ENCODE measurements at regions not wholly inside any gene's neighbourhood (a gene's known extent, or its start where the extent isn't known, plus 50 kb on each side); places are given as distances from the start of the nearest gene placed in this dataset.
"Not testable (repeated sequence)": the region's sequence is repeated elsewhere in the genome, so short reads cannot be mapped to it uniquely, and the experiment has no call there.

DNA sequence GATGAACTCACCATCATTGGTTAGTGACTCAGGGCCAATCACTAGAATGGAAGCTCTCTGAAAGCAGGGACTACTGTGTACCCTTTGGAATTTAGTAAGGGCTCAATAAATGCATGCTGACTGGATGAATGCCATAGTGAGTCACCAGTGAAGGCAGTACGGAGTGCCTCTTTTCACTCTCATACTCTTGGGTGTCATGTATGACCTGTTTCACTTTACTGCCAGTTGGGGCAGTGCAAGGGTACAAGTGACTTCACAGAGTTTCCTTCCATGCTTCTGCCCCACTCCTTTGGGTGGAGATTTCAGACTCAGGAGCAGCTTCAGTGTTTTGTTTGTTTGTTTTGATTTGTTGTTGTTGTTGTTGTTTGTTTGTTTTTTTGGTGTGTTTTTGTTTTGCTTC, 57.7 kb downstream of the SOX3 start:
- DNase-seq, result no peak

DNA sequence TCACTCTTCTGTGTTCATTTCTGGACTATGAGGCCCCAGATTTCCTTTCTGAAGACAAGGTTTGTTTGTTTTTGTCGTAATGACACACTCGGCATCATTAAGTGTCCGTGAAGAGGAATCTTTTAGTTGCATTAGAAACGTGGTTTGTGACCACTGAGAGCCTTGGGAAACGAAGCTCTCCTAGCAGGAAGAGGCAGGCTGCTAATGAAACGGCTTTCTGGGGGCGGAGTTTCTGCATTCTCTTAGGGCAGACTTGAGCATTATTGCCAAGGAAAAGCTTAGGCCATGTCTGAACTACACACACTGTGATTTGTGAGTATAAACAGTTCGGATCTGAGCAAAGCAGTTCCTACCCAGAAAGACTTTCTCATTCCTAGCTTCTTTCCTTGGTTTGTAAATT, 64.0 kb downstream of the SOX3 start:
- no peak for DNase-seq

DNA sequence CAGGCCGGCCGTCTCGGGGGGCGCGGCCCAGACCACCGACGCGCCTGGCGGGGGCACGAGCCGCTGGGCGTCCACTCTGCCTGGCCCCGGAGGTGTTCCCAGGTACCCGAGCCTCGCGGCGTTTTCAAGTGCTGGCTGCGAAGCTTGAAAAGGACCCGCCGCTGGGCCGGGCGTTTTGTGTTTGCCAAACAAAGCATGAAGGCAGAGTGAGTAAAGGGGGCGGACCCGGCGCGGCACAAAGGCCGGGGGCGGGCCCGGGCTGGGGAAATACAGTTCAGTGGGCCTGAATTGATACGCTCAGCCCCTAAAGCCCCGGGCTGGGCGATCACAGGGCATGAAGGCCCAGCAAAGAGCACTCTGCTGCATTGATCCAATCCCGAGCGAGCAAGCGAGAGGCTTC, 65.4 kb downstream of the SOX3 start:
- DNase-seq, result no peak

DNA sequence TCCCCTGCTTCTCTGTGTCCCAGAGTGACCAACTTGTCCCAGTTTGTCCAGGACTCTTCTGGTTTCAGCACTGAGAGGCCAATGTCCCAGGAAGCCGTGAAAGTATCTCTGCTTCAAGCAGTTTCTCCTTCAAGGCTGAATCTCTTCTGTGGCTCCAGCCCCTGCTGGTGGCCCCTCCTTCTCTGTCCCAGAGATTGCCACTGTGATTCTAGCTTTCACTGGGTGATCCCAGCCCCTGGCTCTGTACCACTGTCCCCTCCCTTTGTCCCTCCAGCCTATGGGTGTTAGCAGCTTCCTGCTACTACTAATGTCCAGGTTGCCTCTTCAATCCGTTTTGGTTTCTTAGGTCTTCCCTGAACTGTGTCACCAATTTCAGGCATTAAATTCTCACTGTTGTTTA, 70.5 kb downstream of the SOX3 start:
- DNase-seq, result no peak

DNA sequence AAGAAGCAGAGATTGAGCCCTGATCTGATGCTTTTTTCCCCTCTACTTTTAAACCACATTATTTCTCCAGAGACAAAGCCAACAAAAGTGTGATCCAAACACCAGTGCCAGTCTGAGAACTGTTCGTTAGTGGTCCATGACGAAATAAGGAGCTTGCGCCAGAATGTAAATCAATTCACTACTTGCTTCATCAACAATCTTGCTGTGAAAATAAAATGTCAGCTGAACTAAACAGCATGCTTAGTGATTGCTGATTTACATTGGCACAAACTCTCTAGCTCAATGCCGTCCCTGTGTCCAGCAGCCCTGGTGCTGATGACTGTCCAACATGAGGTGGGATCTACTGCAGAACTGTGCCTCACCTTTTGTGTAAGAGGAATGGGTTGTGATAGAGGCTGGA, 71.3 kb downstream of the SOX3 start:
- DNase-seq, result no peak

DNA sequence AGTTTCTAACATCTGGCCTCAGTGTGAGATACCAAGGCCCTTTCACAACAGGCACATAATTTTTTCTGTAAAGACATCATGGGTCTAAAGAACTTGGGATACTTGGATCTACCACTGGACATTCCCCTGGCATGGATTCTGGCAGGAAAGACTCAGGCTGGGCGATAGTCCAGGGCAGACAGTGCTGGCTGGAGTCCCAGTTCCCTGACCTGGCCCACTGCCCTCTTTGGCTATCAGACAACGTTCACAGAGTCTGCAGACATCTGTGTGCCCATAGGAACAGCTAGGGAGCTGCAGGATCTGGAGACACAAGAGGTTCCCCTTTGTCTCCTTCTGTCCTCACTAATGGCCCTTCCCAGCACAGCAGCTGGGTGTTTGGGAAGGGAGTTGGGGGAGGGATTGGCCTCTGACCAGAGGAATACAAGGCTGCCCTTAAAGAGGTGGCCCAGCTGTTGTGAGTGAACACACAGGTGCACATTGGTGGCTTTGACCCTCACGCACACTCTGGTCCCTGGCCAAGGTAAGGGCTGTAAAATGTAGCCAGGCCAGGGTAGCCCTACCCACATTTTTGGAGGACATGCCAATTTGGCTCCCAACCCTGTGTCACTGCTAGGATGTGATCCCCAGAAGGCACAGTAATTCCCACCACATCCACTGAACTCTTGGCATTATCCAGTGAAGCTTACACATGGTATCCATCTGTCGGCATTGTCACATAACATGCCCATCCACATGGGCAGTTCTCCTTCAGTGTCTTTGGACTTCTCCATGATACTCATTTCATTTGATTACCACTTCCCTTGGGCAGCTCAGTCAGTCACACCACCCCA, 72.3 kb downstream of the SOX3 start:
- DNase-seq, result no peak

DNA sequence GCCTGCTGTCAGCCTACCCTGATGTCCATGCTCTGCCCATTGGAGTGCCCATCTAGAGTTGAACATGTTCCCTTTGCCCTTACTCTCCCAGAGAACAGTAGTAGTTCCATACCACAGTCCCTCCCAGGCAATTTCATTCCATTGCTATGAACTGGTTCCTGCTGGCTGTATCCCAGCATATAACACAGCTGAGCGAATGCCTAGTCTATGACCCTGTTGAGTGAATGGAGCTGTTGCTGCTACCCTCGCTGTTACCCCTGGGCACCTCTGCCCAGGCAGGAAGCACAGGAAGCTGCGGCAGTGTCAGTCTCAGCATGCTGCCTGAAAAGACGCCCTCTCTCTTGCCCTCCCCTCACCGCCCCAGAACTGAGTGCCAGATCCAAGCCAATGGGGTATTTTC, 73.3 kb downstream of the SOX3 start:
- DNase-seq, result no peak

DNA sequence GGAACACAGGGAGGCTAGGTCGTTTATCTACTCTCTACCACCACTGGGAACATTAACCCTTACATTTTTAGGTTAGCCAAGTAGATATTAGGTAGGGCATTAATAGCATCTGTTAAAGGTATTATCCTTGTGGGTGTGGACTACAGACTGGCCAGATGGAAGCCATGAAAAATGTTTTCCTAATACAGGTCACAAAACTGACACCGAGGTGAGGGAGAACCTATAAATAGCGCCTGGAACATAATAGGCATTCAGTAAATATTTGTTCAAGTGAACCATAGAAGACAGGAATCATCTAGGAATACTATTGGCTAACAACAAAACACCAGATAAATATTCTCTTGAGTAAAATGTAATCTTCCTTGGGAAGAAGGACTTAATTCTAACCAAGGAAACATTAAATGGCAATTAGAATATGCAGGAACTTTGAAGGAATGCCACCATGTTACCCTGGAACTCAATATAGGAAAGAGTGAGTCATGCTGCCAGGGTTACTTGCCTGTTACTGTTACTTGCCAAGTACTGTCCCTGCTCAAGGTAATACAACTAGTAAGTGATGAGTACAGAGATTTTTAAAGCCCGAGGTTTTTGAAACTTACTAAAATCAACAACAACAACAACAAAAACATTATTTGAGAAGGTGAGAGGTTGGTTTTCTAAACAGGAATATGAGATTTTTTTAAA, 79.0 kb downstream of the SOX3 start:
- DNase-seq, result no peak

DNA sequence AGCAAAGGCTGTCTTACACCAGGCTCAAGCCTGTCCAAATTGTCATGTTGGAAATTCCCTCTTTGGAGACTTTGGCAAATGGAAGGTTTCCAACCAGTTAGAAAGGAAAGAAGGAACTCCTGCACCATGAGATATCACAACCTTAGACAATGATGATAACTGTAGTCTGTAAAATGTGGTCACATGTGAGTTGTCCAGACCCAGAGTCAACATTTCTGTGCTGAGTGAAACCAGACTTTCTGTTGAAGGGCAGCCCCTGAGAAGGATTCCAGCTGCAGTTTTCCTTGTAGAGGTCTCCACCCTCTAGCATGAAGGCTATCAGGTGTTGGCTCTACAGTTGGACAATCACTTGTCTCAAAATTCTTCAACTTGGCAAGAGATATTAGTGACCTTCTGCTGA, 82.4 kb downstream of the SOX3 start:
- no peak for DNase-seq

DNA sequence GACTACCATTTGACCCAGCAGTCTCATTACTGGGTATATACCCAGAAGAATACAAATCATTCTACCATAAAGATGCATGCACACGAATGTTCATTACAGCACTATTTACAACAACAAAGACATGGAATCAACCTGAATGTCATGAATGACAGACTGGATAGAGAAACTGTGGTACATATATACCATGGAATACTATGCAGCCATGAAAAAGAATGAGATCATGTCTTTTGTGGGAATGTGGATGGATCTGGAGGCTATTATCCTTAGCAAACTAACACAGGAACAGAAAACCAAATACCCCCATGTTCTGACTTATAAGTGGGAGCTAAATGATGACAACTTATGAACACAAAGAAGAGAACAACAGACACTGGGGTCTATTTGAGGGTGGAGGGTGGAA, 102.7 kb downstream of the SOX3 start:
- not testable (repeated sequence) for DNase-seq

DNA sequence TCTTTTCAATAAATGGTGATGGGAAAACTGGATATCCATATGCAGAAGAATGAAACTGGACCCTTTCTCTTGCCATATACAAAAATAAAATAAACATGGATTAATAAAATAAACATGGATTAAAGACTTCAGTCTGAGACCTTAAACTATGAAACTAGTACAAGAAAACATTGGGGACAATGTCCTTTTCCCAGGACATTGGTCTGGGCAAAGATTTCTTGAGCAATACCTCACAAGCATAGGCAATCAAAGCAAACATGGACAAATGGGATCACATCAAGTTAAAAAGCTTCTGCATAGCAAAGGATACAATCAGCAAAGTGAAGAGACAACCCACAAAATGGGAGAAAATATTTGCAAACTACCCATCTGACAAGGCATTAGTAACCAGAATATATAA, 108.5 kb downstream of the SOX3 start:
- not testable (repeated sequence) for DNase-seq

DNA sequence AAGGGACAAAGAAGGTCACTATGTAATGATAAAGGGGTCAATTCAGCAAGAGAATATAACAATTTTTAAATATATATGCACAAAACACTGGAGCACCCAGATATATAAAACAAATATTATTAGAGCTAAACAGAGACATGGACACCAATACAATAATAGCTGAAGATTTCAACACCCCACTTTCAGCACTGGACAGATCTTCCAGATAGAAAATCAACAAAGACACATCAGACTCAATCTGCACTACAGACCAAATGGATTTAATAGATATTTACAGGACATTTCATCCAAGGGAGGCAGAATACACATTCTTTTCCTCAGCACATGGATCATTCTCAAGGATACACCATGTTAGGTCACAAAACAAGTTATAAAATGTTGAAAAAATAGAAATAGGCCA, 111.4 kb downstream of the SOX3 start:
- no peak for DNase-seq

DNA sequence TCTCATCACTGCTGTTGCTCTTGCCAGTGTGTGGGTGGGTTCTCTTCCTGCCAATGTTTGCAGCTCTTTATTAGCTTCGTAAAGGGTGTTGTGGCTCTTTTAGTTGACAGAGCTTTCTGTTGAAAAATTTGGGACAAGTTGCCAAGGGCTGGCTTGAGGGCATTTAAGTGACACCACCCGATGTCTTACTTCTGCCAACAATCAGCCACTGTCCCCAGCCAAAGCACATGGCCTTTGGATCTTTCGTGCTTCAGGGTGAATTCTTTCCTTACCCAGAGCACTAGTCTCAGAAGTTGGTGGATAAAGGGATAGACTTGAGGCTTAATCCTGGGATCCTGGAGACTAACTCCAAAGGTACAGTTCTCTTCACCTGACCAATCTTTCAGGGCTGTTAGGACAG, 113.6 kb downstream of the SOX3 start:
- DNase-seq, result no peak

DNA sequence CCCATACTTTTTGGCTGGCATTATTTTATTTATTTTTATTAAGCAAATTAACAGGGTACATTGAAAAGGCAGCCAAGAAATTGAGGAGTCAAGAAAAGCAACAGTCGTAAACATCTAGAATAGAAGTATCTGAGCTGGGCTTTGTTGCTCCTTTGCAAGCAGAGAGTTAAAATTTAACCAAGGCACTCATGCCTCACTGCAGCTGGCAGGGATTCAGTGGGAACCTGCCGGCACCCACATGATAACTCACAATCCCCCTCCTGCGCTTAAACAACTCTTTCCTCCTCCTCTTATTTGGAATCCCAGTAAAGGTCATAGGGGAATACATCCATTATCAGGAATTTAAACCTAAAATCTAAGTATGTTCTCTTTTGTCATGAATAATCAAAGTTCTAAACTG, 115.5 kb downstream of the SOX3 start:
- DNase-seq, result no peak

DNA sequence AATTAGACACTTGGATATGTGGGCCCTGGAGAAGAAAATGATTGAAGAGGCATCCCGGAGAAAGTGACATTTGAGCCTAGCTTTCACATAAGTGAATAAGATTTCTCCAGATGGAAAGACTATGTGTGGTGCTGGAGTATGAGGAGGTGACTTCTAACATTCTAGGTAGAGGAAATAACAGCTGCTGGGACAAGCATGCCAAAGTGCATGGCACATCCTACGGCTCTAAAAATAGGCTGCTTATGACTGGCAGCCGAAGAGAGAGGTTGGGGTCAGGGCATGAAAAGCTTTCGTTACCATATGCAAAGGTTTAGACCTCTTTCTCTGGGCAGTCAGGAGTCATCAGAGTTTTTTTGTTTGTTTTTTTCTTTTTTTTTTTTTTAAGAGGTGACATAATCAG, 142.0 kb downstream of the SOX3 start:
- no peak for DNase-seq

DNA sequence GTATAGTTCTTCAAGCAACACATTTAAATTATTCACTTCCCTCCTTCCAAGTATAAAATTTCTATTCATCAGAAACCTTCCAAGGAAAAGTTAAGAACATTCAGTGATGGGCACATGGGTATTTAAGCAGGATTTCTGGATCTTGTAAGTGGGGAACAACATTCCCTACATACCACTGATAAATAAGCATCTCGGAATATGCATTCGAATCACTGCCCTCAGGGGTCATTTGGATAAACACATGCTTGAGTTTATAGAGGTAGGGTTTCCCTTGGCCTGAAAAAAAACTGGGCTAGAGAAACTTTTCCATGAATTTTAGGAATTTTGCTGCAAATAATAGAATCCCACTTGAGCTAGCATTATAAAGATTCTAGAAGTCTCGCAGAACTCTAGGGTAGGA, 143.9 kb downstream of the SOX3 start:
- DNase-seq, result no peak

DNA sequence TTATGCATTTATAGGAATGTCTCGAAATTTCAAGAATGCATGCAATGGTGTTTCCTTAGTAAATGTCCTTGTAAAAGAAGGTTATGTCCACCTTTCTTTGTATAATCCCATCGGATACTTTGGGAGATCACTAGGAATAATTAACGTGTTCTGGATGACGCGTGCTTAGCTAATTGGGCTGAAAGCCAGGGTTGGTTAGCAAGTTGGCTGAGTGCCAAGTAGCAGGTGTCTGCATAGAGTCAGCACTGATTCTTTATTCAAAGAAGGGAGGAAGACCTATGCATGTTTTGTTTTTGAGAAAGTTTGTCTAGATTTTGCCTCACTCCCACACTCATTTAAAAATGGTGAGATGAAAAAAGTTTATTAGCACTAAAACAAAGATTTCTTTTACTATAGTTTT, 144.6 kb downstream of the SOX3 start:
- no peak for DNase-seq

DNA sequence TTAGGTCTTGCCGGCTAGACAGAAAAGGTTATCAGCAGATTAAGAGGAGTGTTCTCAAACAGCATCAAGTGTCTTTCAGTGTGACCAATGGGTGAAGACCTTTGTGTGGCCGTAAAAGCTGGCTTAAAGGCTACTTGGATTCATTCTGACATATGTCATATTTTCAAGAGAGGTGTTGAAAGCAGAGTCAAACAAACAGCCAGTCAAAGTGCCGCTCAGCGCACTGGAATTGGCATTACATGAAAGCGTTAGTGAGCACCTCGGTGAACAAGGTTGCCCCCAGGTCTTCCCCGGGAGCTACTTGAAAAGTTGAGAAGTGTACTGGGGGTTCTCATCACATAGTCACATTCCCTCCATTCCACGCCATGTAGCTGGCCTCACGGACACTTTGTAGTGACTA, 148.9 kb downstream of the SOX3 start:
- DNase-seq, result no peak

DNA sequence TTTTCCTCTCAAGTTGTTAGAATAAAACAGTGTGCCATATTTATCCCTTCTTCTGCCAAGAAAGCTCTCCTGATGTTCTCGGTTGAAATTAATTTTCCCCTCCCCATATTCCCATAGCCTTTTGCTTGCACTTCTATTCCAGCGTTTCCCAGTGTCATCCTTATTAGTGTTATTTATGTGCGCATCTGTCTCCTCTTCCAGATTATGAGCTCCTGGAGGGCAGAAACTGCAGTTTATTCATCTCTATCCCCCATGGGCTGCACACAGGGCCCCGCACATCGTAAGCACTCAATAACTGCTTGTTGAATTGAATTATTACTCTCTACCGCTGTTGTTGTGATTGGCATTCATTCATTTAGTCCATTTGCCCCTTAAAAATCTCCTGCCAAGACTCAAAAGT, 149.4 kb downstream of the SOX3 start:
- no peak for DNase-seq

DNA sequence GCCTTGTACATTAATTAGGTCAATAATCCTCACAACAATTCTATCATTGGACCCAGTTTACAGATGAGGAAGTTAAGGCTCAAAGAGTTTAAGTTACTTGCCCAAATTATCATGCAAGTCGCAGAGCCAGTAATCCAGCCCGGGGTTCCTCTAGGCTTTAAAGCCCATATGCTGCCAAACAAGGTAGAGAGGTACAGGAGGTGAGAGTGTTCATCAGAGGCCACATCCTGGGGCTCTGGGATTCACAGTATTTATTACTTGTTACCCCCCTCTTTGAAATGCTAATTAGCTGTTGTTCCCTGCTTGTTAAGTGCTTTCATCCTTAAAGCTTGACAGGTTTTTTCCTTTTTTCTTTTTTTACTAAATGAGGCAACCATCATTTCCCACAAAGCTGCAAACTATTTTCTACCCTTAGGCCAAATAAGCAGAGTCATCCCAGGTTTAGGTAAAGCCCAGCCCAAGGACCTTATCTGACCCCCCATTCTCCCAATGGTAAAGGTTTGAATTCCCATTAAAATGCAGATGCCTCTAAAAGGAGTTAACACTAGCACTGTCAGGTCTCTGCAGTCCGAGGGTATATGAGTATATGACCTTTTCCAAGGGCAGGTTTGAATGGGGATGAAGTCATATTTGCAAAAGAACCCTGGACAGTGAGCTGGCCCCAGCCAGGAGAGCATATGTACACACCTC, 150.3 kb downstream of the SOX3 start:
- no peak for DNase-seq

DNA sequence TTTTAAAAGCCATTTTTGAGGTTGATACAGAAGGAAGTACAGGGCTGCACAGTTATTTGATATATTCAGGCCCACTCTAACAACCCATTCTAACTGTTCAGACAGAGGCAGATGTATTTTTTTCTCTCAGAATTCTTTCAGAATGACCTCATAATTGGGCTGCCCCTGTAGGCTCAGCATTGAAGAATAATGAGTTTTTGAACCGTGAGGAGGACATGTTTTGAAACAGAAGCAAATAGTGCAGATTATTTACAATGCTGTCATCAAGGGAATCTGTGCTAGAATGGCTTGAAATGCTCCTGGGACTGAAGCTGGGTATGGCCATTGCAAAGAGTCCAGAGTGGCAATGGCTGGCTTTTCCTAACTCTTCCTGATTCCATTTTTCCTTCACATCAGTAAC, 158.1 kb downstream of the SOX3 start:
- DNase-seq, result no peak

DNA sequence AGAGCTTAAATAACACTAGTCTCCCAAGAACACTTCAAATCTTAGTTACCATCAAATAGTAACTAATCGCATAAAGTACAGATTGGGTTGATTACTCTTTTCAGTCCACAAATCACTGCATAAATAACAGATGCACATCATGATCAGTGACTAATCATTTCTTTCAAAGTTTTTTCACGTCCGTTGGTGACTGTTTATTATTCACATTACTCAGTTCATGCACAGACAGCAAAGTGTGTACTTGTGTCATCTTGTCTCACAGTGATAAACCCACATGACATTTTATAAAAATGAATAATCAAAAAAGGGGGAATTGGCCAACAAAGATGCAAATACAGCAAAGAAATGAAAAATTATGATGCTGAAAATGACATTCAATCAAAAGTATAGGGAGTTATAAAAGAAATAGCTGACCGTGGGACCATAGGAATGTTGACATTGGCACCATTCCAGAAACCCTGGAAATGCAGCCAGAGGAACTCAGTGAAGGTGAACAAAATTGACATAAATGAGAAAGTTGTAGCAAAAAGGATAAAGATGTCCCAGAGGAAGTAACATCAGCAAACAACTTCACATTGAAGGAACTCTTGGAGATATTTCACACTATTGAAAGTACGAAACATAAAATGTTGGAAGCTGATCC, 161.5 kb downstream of the SOX3 start:
- DNase-seq, result no peak

DNA sequence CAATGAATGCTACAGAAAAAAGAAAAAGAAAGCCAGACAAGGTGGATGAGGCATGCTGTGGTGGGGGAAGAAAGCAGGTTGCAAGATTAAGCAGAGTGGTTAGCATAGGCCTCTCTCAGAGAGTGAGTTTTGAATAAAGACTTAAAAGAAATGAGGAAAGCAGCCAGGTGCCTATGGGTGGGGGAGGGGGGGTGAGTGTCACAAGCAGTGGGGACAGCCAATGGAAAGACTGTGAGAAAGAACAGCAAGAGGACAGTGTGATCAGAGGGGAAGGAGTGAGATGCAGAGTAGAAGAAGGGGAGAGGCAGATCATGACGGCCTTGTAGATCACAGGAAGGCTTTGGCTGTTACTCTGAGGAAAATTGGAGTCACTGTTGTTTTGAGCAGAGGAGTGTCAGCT, 162.5 kb downstream of the SOX3 start:
- no peak for DNase-seq
